ENCODE measurements at regions not wholly inside any gene's neighbourhood (a gene's known extent, or its start where the extent isn't known, plus 50 kb on each side); places are given as distances from the start of the nearest gene placed in this dataset.
"Not testable (repeated sequence)": the region's sequence is repeated elsewhere in the genome, so short reads cannot be mapped to it uniquely, and the experiment has no call there.

DNA sequence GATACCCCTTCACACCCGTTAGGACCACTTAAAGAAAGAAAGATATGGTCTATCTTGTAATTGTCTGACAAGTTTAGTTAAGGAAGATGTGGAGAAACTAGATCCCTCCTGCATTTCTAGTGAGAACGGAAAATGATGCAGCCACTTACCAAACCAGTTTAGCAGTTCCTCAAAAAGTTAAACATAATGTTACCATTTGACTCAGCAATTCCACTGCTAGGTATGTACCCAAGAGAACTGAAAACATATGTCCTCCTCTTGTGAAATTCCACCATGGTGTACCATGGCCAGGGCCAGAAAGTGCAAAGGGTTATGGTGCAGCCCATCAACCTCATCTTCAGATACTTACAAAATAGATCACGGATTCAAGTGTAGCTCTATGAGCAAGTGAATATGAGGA is 79.0 kb upstream of the ID2 start:
- WGBS = 82% methylated on average over 3 of the region's 3 CpGs
- no peaks in the 10 kb centered on the region for H3K36me3 ChIP-seq (ENCODE audit: insufficient read depth)
- H3K27ac ChIP-seq (ENCODE audit: low read depth) = no peak overlapping the region
- no peaks in the 10 kb centered on the region for H3K4me1 ChIP-seq (ENCODE audit: insufficient read depth)
- no peak overlapping the region for H3K4me3 ChIP-seq (ENCODE audit: low read depth, low read length)
- DNase-seq (ENCODE audit: extremely low spot score) = no peak

DNA sequence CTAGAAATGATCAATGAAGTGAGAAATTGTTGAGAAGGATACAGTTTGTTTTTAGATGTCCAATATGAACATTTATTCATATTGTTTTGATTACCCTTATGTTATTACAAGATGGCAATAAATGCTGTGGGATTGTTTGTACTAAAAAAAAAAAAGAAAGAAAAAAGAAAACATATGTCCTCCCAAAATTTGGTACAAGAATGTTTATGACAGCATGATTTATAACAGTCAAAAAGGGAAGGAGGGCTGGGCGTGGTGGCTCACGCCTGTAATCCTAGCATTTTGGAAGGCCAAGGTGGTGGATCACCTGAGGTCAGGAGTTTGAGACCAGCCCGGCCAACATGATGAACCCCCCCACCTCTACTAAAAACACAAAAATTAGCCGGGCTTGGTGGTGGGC is 78.5 kb upstream of the ID2 start:
- H3K36me3 ChIP-seq (ENCODE audit: insufficient read depth); H3K4me3 ChIP-seq (ENCODE audit: low read depth, low read length); H3K27ac ChIP-seq (ENCODE audit: low read depth); DNase-seq (ENCODE audit: extremely low spot score); H3K4me1 ChIP-seq (ENCODE audit: insufficient read depth): not testable (repeated sequence)
- 93% methylated on average over 4 of the region's 4 CpGs for WGBS

DNA sequence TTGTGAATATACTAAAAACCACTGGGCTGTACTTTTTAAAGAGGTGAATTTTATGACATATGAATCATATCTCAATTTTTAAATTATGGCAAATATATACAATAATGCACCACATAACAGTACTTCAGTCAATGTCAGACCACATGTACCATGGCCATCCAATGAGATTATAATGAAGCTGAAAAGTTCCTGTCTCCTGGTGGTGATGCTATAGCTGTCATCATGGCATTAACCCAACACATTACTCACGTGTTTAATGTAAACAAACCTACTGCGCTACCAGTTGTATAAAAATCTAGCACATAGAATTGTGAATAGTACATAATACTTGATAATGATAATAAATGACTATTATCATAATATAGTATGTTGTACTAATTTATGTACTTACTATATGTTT is 77.6 kb upstream of the ID2 start:
- WGBS = 68% methylated on average over 2 of the region's 2 CpGs
- no peak for DNase-seq (ENCODE audit: extremely low spot score)
- Histone ChIP-seq H3K4me3 (ENCODE audit: low read depth, low read length) (no peak overlapping the region), H3K36me3 (ENCODE audit: insufficient read depth) (no peaks in the 10 kb centered on the region), H3K4me1 (ENCODE audit: insufficient read depth) (no peaks in the 10 kb centered on the region), H3K27ac (ENCODE audit: low read depth) (no peak overlapping the region)

DNA sequence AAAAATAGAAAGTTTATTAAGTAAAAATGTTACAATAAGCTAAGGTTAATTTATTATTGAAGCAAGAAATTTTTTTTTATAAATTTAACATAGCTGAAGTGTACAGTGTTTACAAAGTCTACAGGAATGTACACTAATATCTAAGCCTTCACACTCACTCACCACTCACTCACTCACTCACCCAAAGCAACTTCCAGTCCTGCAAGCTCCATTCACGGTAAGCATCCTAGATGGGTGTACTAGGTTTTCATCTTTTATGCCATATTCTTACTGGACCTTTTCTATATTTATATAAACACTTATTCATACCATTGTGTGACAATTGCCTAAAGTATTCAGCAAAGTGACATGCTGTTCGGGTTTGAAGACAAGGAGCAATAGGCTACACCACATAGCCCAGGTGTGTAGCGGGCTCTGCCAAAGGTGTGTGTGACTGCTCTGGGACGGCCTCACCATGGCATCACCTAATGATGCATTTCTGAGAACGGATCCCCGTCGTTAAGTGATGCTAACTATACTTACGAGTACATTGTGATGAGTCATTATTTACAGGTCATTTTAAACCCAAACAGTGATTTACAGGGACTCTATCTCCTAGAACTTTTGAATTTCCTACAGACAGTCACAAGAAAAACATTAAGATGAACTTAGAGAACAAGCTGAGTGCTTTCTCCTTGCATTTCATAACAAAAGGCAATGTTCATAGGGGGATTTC is 76.3 kb upstream of the ID2 start:
- WGBS = 77% methylated on average over 8 of the region's 8 CpGs
- Histone ChIP-seq H3K36me3 (ENCODE audit: insufficient read depth) (no peaks in the 10 kb centered on the region), H3K4me1 (ENCODE audit: insufficient read depth) (no peaks in the 10 kb centered on the region), H3K27ac (ENCODE audit: low read depth) (no peak overlapping the region), H3K4me3 (ENCODE audit: low read depth, low read length) (no peak overlapping the region)
- DNase-seq (ENCODE audit: extremely low spot score) = no peak

DNA sequence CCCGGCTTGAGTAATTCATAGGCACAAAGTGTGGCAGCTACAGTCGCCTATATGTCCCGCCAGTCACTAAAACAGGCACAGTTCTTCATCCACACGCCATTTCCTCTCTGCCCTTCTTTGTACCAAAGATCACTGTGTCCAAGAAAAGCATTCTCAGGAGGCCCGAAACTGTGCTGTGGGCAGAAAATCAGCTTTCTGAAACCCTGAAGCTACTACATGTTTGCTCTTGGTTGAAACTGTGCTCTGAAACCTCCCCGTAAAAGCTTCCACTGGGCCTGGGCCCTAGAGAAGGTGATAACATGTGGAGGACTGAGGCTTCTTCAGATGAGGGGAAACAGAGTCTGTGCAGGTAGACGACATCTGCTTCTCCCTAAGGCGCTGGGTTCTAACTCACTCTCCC is 75.6 kb upstream of the ID2 start:
- DNase-seq (ENCODE audit: extremely low spot score) = no peak

DNA sequence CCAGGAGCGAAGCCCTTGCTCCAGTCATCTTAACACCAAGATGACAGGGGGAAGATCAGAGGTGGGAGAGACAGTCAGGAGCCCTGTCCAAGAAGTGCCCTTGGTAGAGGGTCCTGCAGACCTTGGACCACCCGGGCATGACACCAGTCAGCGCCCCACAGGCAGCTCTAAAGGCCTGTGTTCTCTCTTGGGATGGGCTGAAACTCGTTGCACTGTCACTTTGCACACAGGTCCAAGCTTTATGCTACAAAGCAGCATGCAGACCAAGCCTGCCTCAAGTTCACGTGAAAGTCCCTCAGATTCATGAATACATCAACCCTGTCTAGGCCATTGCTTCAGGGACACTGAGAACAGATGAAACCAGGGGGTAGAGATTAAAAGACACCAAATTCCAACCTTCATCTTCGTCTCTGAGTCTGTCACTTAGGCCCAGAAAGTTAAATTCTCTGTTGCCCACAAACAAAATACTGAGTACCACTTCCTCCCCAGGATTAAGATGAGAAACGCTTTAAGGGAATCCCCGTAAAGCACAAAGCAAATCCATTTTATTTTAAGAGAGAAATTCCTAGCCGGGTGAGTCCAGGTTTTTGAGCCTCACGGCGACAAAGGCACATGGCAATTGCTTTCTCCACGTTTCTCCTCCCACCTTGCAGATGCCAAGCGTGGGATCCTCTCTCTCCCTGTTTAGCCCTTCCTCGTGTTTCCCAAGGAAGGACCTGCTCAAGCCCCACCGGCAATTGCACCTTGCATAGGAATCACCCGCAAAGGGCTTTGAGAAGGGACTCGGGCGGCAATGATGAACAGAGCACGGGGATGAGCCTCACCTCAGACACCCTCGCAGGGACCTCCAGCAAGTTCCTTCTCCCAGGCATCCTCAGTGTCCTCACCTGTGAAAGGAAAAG is 75.0 kb upstream of the ID2 start:
- no peak for DNase-seq (ENCODE audit: extremely low spot score)
- H3K4me3 ChIP-seq (ENCODE audit: low read depth, low read length) = no peak overlapping the region
- no peaks in the 10 kb centered on the region for H3K4me1 ChIP-seq (ENCODE audit: insufficient read depth)
- 94% methylated on average over 20 of the region's 20 CpGs for WGBS
- H3K36me3 ChIP-seq (ENCODE audit: insufficient read depth) = no peaks in the 10 kb centered on the region
- no peak overlapping the region for H3K27ac ChIP-seq (ENCODE audit: low read depth)

More for the DNA sequence above, 75.6 kb upstream of the ID2 start:
- 95% methylated on average over 8 of the region's 8 CpGs for WGBS
- no peaks in the 10 kb centered on the region for H3K4me1 ChIP-seq (ENCODE audit: insufficient read depth)
- no peak overlapping the region for H3K27ac ChIP-seq (ENCODE audit: low read depth)
- no peak overlapping the region for H3K4me3 ChIP-seq (ENCODE audit: low read depth, low read length)
- no peaks in the 10 kb centered on the region for H3K36me3 ChIP-seq (ENCODE audit: insufficient read depth)

DNA sequence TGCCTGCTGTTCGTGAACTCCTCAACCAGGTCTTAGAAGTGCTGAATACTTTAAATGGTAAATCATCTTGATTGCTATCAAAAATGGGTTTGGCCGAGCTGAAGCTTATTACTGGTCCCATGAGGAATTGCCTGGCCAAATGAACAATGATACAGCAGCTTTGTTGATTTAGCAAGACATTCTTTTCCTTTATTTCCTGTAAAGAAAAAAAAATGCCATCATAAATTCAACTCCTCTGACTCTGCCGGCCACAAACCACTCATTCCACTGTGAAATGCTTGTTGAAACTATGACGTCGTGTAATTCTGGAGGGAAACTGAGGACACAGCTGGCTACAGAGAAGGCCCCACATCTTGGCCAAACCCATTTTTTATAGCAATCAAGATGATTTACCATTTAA is 74.2 kb upstream of the ID2 start:
- no peaks in the 10 kb centered on the region for H3K4me1 ChIP-seq (ENCODE audit: insufficient read depth)
- no peaks in the 10 kb centered on the region for H3K36me3 ChIP-seq (ENCODE audit: insufficient read depth)
- DNase-seq (ENCODE audit: extremely low spot score) = no peak
- no peak overlapping the region for H3K27ac ChIP-seq (ENCODE audit: low read depth)
- H3K4me3 ChIP-seq (ENCODE audit: low read depth, low read length) = no peak overlapping the region
- WGBS = 47% methylated on average over 5 of the region's 5 CpGs

DNA sequence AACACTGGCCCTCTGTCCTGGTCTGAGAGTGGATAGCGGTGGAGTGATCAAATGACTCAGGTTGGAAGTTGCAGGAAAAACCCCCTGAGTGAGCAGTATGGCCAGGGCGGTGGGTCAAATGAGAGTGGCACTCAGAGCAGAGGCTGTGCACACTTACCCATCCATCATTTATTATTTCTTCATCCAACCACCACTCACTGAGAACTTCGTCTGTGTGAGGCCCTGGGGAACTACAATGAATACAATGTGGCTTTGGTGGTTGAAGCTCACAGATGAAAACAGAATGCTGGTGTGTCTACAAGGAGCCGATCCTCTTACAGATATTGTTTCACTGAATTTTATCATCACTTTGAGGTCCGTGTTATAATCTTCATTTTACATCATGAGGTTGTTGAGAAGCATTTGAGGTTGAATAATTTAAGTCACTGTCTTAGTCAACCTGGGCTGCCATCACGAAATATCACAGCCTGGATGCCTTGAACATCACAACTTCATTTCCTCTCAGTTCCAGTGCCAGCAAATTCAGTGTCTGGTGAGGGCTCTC is 73.4 kb upstream of the ID2 start:
- DNase-seq (ENCODE audit: extremely low spot score) = no peak
- WGBS = 91% methylated on average over 6 of the region's 6 CpGs

DNA sequence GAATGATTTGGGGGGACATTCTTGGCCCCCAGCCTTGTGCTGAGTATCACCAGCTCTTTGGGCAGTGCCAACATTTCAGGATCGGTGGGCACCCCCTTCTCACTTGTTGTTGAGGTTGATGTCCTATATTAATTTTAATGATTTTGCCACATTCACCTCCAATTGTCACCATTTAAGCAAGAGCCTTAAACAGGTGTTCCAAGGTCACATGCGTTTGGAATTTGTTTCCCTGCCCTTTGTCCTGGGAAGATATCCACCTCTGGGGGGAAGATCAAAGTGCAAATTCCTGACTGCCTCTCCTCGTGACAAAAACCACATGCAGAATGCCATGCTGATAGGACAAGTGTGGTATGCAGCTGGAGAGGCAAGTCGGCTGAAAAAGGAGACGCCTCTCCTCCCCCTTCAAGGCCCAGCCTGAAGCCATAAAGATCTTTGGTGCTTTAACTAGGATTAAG is 72.5 kb upstream of the ID2 start:
- Histone ChIP-seq H3K36me3 (ENCODE audit: insufficient read depth) (no peaks in the 10 kb centered on the region), H3K4me3 (ENCODE audit: low read depth, low read length) (no peak overlapping the region), H3K4me1 (ENCODE audit: insufficient read depth) (no peaks in the 10 kb centered on the region), H3K27ac (ENCODE audit: low read depth) (no peak overlapping the region)
- DNase-seq (ENCODE audit: extremely low spot score) = no peak
- 40% methylated on average over 5 of the region's 5 CpGs for WGBS

More for the DNA sequence above, 73.4 kb upstream of the ID2 start:
- no peak overlapping the region for H3K4me3 ChIP-seq (ENCODE audit: low read depth, low read length)
- no peaks in the 10 kb centered on the region for H3K4me1 ChIP-seq (ENCODE audit: insufficient read depth)
- H3K27ac ChIP-seq (ENCODE audit: low read depth) = no peak overlapping the region
- no peaks in the 10 kb centered on the region for H3K36me3 ChIP-seq (ENCODE audit: insufficient read depth)

DNA sequence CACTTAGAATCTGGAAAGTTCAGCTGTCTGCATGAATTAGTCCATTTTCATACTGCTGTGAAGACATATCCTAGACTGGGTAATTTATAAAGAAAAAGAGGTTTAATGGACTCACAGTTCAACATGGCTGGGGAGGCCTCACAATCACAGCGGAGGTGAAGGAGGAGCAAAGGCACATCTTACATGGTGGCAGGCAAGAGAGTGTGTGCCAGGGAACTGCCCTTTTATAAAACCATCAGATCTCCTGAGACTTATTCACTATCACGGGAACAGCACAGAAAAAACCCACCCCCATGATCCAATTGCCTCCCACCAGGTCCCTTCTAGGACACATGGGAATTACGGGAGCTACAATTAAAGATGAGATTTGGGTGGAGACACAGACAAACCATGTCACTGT is 71.1 kb upstream of the ID2 start:
- WGBS = 79% methylated on average over 3 of the region's 3 CpGs

DNA sequence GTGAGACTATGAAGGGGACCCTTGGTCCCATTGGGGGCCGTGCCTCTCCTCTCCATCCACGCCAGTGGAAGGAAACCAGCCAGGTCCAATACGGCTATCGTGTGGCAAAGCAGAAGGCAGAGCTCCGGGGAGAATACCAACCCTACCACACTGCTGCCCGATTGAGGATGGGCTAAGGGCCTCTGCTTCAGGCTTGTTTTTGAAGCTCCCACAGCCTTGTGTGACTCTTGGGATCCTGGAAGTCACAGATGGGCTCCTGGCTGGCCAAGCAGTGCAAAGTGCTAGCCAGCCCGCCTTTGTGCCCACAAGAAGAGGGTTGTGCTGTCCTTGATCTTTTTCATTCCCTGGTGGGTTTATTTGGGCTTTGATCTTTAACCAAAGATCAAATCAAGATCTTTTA is 70.6 kb upstream of the ID2 start:
- DNase-seq (ENCODE audit: extremely low spot score) = no peak
- H3K27ac ChIP-seq (ENCODE audit: low read depth) = no peak overlapping the region
- no peaks in the 10 kb centered on the region for H3K4me1 ChIP-seq (ENCODE audit: insufficient read depth)
- H3K36me3 ChIP-seq (ENCODE audit: insufficient read depth) = no peaks in the 10 kb centered on the region
- H3K4me3 ChIP-seq (ENCODE audit: low read depth, low read length) = no peak overlapping the region
- WGBS = 98% methylated on average over 7 of the region's 7 CpGs

More for the DNA sequence above, 71.1 kb upstream of the ID2 start:
- not testable (repeated sequence) for DNase-seq (ENCODE audit: extremely low spot score); H3K27ac ChIP-seq (ENCODE audit: low read depth); H3K4me1 ChIP-seq (ENCODE audit: insufficient read depth); H3K36me3 ChIP-seq (ENCODE audit: insufficient read depth); H3K4me3 ChIP-seq (ENCODE audit: low read depth, low read length)

DNA sequence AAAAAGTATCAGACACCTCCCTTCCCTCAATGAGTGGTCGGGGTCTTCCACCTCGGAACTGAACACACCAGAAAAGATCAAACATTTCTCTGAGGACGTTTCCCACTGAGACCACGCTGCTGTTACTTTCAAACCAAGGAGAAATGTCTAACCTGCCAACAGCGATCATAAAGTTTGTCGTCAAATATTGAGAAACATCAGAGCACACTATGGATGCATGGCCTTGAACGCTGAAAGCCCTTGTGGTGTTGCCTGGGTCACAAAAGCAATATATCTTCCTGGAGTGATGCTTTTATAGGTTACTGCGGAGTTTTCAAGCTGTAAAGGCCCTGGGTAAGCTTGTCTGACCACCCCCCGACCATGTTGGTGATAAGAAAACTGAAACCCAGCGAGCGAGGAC is 70.2 kb upstream of the ID2 start:
- Histone ChIP-seq H3K27ac (ENCODE audit: low read depth) (no peak overlapping the region), H3K36me3 (ENCODE audit: insufficient read depth) (no peaks in the 10 kb centered on the region), H3K4me1 (ENCODE audit: insufficient read depth) (no peaks in the 10 kb centered on the region), H3K4me3 (ENCODE audit: low read depth, low read length) (no peak overlapping the region)
- 90% methylated on average over 11 of the region's 11 CpGs for WGBS
- DNase-seq (ENCODE audit: extremely low spot score) = no peak

DNA sequence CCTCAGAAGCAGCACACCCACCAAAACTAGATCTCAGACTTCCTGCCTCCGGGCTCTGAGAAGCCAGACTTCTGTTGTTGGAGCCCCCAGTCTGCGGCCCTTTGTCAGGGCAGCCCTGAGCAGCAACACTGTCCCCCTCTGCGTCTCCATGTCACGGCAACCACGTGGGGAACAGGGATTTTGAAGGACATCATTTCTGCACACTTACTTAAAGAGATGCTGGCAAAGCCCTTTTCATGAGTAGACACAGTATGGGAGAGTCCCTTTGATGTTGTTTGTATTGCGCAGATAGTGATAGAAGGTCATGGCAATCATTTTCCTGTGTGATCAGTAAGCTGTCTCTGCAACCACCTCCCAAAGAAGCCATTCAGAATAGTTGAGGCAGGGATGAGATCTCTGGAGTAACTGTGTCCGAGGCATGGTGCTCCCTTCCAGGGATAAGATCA is 69.1 kb upstream of the ID2 start:
- Histone ChIP-seq H3K4me1 (ENCODE audit: insufficient read depth) (no peaks in the 10 kb centered on the region), H3K27ac (ENCODE audit: low read depth) (no peak overlapping the region), H3K36me3 (ENCODE audit: insufficient read depth) (no peaks in the 10 kb centered on the region), H3K4me3 (ENCODE audit: low read depth, low read length) (no peak overlapping the region)
- DNase-seq (ENCODE audit: extremely low spot score) = no peak
- 89% methylated on average over 7 of the region's 7 CpGs for WGBS
